ENCODE measurements at regions not wholly inside any gene's neighbourhood (a gene's known extent, or its start where the extent isn't known, plus 50 kb on each side); places are given as distances from the start of the nearest gene placed in this dataset.

- 91 to 94% methylated on average over 5 of the region's 5 CpGs for WGBS, 2 donors
- Histone ChIP-seq H3K36me3 (no peaks in the 10 kb centered on the region), H3K27me3 (no peaks in the 10 kb centered on the region), H3K4me3 (no peak overlapping the region), H3K4me1 (peaks cover 0 to 9% (median 0%) of the 10 kb centered on the region in 3 donors), H3K27ac (no peak overlapping the region), H3K9me3 (no peaks in the 10 kb centered on the region)
- DNase-seq (no peak), FAIRE-seq (no peak), ATAC-seq (no peak)
- no peak for TF ChIP-seq CTCF (IDR thresholded peaks at IDR 0.05)
- intact Hi-C loops (cut with DNase I): no loop called here
These were observed 141.0 kb downstream of the TMCO5A start for GRCh38 chr15:38075466-38075865.

GRCh38 chr15:38076786-38077185 is 142.3 kb downstream of the TMCO5A start:
- DNase-seq (no peak), FAIRE-seq (no peak), ATAC-seq (no peak)
- H3K36me3 ChIP-seq: no peaks in the 10 kb centered on the region
- TF ChIP-seq CTCF (IDR thresholded peaks at IDR 0.05): no peak
- H3K4me3 ChIP-seq: no peak overlapping the region
- H3K4me1 ChIP-seq: peaks cover 0 to 9% (median 0%) of the 10 kb centered on the region in 3 donors
- 79 to 80% methylated on average over 10 of the region's 10 CpGs for WGBS, 2 donors
- no peak overlapping the region for H3K27ac ChIP-seq
- H3K9me3 ChIP-seq: no peaks in the 10 kb centered on the region
- no peaks in the 10 kb centered on the region for H3K27me3 ChIP-seq
- intact Hi-C loops (cut with DNase I): no loop called here

- no peaks in the 10 kb centered on the region for H3K4me1 ChIP-seq
- ATAC-seq (no peak), DNase-seq (no peak), FAIRE-seq (no peak)
- WGBS, 2 donors: 83 to 91% methylated on average over 5 of the region's 5 CpGs
- no peaks in the 10 kb centered on the region for H3K27me3 ChIP-seq
- TF ChIP-seq CTCF (IDR thresholded peaks at IDR 0.05): no peak
- H3K9me3 ChIP-seq: no peaks in the 10 kb centered on the region
- no peaks in the 10 kb centered on the region for H3K36me3 ChIP-seq
- no peak overlapping the region for H3K4me3 ChIP-seq
- no peak overlapping the region for H3K27ac ChIP-seq
- intact Hi-C loops (cut with DNase I): no loop called here
These were observed 144.8 kb downstream of the TMCO5A start for GRCh38 chr15:38079236-38079635.

DNA sequence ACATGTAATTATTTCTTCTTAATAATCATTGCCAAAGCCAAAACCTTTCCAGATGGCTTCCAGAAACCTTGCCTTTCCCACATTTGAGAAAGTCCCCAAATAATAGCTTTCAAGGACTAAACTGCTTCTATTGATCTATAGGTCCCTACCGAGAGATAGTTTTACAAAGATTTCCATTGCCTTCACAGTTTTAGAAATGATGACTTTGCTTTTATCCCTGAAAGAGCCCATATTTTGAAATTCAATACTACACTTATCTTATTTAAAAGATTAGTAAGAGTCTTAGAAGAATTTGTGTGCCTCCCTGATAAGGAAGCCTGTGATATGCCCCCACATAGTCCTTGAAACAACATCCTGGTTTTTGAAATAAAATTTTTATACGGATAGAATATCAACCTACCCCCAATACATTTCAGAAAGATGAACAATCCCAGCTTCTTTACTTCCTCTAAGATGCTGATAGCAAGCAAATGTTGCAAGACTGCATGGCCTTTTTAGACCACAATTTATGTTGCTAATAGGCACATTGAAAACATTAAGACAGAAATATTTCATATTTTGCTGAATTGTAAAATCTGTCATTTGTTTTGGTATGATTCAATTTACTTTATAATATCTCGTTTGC is 146.3 kb downstream of the TMCO5A start:
- 40 to 64% methylated on average over 3 of the region's 3 CpGs for WGBS, 2 donors
- no peak overlapping the region for H3K4me3 ChIP-seq
- no peaks in the 10 kb centered on the region for H3K9me3 ChIP-seq
- ATAC-seq (no peak), FAIRE-seq (no peak), DNase-seq (no peak)
- TF ChIP-seq CTCF (IDR thresholded peaks at IDR 0.05): no peak
- no peak overlapping the region for H3K27ac ChIP-seq
- H3K27me3 ChIP-seq: no peaks in the 10 kb centered on the region
- no peaks in the 10 kb centered on the region for H3K36me3 ChIP-seq
- H3K4me1 ChIP-seq: no peaks in the 10 kb centered on the region
- intact Hi-C loops (cut with DNase I): no loop called here

DNA sequence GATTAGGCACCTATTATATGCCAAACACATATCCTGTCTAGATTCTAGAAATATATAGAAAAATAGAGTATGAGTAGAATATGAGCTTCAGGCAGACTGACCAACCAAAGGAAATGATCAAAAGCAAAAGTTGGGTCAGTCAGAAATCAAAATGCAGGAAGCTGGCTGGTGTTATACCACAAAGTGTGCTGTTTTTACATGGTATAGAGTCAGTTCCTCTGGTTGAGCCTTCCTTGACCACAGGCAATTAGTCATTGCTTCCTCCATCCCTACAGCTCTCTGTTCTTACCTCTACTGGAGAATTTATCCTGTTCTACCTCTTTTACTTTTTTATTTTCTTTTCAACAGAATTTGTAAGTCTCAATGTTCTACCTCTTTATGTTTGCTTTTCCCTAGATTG is 149.8 kb downstream of the TMCO5A start:
- ATAC-seq (peak in 1 of 4 donors; percentile 62), FAIRE-seq (no peak), DNase-seq (no peak)
- H3K36me3 ChIP-seq: no peaks in the 10 kb centered on the region
- no peaks in the 10 kb centered on the region for H3K9me3 ChIP-seq
- H3K27me3 ChIP-seq: no peaks in the 10 kb centered on the region
- H3K4me3 ChIP-seq: no peak overlapping the region
- intact Hi-C loops (cut with DNase I): no loop called here
- no peak overlapping the region for H3K27ac ChIP-seq
- no peaks in the 10 kb centered on the region for H3K4me1 ChIP-seq
- no peak for TF ChIP-seq CTCF (IDR thresholded peaks at IDR 0.05)

Data from pancreas (tissue), 10 donors.